GM12864 (cell line): ENCODE measurements at regions not wholly inside any gene's neighbourhood (a gene's known extent, or its start where the extent isn't known, plus 50 kb on each side); places are given as distances from the start of the nearest gene placed in this dataset.

Experiments used
- DNase-seq: peaks from one replicate; pipeline ENCODE4 v3.0.0-alpha.2; 2011; ENCODE audit warnings: low read depth
- H3K4me3 ChIP-seq: 2 replicates; pipeline ENCODE4 v1.5.1; 2011; ENCODE audit warnings: mild to moderate bottlenecking, low read depth, low read length, control low read depth
- TF ChIP-seq, protein P1 (sequence below): IDR thresholded peaks from 2 replicates; pipeline ENCODE4 v1.5.1; 2011; ENCODE audit warnings: low read depth, mild to moderate bottlenecking, moderate library complexity, low read length, control low read depth, inconsistent platforms; ENCODE audit errors: missing control alignments

GRCh38 chr4:82181789-82182188 is 192.0 kb downstream of the HNRNPD start:
- no peak for DNase-seq
- TF ChIP-seq, protein P1, sequence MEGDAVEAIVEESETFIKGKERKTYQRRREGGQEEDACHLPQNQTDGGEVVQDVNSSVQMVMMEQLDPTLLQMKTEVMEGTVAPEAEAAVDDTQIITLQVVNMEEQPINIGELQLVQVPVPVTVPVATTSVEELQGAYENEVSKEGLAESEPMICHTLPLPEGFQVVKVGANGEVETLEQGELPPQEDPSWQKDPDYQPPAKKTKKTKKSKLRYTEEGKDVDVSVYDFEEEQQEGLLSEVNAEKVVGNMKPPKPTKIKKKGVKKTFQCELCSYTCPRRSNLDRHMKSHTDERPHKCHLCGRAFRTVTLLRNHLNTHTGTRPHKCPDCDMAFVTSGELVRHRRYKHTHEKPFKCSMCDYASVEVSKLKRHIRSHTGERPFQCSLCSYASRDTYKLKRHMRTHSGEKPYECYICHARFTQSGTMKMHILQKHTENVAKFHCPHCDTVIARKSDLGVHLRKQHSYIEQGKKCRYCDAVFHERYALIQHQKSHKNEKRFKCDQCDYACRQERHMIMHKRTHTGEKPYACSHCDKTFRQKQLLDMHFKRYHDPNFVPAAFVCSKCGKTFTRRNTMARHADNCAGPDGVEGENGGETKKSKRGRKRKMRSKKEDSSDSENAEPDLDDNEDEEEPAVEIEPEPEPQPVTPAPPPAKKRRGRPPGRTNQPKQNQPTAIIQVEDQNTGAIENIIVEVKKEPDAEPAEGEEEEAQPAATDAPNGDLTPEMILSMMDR, result no peak
- no peak overlapping the region for H3K4me3 ChIP-seq

- no peak overlapping the region for H3K4me3 ChIP-seq
- DNase-seq, result no peak
- TF ChIP-seq, protein P1, result no peak
These were observed 201.6 kb downstream of the HNRNPD start for GRCh38 chr4:82172186-82172585.

DNA sequence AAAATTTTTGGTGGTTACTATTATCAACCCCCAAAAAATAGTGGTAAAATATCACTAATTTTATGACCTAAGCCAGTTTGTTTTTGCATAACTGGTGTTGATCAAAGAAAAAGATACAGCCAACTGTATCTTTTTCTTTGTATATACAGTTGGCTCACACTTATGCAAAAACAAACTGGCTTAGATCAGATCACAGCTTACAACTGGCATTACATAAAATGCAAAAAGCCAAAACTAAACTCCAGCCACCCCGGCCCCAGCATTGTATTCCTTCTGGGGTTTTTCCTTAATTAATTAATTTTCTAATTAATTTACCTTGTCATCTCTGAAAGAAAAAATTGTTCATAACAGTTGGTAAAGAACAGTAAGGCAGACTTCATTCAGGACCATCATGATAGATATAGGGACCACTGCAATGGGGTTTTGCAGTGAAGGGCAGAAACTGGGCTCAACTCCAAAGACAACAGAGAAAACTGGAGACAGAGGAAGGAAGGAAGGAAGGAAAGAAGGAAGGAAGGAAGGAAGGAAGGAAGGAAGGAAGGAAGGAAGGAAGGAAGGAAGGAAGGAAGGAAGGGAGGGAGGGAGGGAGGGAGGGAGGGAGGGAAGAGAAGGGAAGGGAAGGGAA is 202.1 kb downstream of the HNRNPD start:
- TF ChIP-seq, protein P1, result no peak
- no peak for DNase-seq
- no peak overlapping the region for H3K4me3 ChIP-seq

- H3K4me3 ChIP-seq, result no peak overlapping the region
- TF ChIP-seq, protein P1, result no peak
- no peak for DNase-seq
These were observed 224.0 kb downstream of the HNRNPD start for GRCh38 chr4:82149750-82150149.

DNA sequence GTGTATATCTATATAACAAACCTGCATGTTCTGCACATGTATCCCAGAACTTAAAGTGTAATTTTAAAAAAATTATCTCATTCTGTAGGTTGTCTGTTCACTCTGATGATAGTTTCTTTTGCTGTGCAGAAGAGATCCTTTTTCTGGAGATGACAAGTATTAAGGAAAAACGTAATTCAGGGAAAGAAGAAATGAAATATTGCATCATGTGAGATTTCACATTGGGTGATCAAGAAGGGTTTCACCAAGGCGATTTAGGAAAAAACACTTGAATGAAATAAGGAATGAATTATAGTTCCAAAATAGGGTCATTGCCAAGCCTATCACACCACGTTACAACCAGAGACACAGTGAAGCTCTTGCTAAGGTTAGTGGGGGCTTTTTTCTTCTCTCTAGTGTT is 227.9 kb downstream of the HNRNPD start:
- no peak for DNase-seq
- H3K4me3 ChIP-seq, result no peak overlapping the region
- TF ChIP-seq, protein P1, result no peak

DNA sequence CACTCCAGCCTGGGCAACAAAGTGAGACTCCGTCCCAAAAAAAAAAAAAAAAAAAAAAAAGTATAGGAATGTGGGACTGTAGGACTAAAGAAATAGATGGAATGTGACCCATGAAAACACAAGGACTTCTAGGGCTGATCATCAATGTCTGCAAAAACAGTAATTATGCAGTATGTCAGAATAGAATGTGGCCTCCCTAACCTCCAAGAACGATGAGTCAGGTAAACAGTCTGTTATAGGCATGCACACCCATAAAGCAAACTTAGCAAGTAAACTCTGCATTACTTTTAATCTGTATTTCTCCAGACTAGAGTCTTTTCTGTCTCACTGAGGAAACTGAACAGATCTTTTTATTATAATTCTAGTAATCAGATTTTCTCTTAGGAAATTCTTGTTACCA is 233.4 kb downstream of the HNRNPD start:
- TF ChIP-seq, protein P1, result no peak
- no peak for DNase-seq
- H3K4me3 ChIP-seq, result no peak overlapping the region

GRCh38 chr4:82139287-82139686 is 234.5 kb downstream of the HNRNPD start:
- no peak for DNase-seq
- H3K4me3 ChIP-seq, result no peak overlapping the region
- TF ChIP-seq, protein P1, result no peak
